SH-SY5Y (cell line): ENCODE measurements at regions not wholly inside any gene's neighbourhood (a gene's known extent, or its start where the extent isn't known, plus 50 kb on each side); places are given as distances from the start of the nearest gene placed in this dataset.

Source experiments
- GATA2 ChIP-seq: IDR thresholded peaks from 2 replicates; pipeline ENCODE4 v1.6.1; 2011; ENCODE audit warnings: mild to moderate bottlenecking, low read depth, low read length
- GATA3 ChIP-seq: IDR thresholded peaks from 2 replicates; pipeline ENCODE4 v1.6.1; 2011; ENCODE audit warnings: low read depth, mild to moderate bottlenecking, low read length, moderate library complexity

DNA sequence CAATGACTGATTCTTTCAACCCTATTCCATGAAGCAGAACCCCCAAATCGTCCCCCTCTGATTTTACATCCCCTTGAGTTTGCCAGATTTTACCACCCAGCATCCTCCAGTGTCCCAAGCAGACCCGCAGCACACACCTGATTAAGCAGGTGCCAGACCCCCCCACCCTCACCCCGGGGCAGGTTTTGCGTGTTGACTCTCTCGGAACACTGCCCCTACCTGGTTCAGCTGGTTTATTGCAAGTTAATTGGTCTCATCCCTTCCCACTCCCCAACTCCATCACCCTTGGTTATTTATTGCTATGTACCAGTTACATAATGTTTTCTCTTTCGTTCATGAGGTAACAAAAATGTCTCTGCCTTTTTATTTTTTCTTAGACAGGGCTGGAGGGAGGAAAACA, 258.4 kb downstream of the BCOR start:
- no peak for TF ChIP-seq GATA2
- TF ChIP-seq GATA3: no peak
